ENCODE measurements at regions not wholly inside any gene's neighbourhood (a gene's known extent, or its start where the extent isn't known, plus 50 kb on each side); places are given as distances from the start of the nearest gene placed in this dataset.
"Not testable (repeated sequence)": the region's sequence is repeated elsewhere in the genome, so short reads cannot be mapped to it uniquely, and the experiment has no call there.

DNA sequence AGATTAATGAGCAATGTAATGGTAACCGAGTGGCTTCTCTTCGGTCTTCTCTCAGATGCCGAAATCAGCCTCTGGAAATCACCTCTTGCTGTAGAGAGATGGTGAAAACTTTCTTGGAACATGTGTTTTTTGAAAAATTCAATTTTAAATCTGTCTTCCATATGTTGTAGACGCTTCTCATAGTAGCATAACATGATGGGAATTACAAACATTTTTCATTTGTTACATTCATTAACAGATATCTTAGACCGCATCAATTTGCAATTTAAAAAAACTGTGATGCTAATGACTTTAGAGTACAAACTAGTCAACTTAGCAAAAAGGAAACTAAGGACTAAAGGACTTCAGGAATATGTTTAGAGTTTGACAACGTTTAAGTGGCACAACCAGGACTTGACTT is 275.2 kb downstream of the ASXL3 start:
- DNase-seq: no peak

DNA sequence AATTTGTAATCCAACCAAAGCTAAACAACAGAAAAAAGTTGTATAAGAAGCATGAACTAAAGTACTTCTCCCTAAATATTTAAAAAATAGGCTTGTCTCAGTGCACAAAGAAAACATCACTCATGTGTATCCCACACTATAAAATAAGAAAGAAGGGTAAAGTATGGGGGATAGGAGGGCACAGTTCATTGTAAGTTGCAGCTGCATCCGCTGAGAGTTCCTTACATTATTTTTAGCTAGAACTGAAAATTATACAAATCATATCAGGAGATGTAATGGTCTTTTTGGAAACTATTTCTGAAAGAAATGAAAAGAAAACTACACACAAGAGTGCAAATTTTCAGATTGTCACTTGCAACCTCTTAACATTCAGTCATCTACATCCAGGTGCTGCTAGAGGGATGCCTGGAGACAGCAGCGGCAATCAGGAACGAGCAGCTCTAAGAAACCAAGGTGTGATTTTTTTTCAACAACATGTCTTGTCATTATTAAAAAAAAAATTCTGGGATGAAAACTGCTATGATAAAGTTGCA is 273.6 kb downstream of the ASXL3 start:
- DNase-seq: no peak

DNA sequence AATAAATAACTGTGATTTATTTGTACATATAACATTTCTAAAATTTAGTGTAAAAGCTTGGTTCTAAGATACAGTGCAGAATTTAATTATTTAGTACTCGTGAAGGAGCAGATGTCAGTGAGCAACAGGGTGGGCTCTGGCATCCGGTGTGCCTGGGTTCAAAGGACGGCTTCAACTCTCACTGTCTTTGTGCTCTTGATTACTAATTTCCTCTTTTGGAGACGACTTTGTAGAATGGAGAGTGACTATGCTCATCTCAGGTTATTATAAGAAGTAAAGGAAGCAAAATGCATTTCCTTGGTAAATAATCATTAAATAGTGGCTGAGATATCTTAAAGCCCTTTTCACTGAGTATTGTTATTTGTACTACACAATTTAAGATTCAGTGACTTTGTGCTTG is 271.7 kb downstream of the ASXL3 start:
- DNase-seq: no peak

DNA sequence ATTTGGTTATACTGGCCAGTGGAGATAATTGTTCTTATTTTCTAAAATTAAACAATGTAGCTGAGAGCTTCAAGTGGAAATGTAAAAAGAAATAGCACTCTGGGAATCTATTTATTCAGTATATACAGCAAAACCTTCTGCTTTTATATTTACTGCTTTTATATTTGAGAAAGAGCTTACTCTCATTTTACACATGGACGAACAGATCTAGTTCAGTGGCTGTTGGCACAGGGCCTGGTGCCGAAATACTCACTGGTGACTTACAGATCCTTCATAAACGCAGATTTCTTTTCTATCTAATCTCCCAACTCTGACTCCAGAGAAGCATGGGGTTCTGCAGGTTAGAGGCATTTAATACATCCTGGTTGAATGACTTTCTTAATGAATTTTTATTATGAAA is 266.2 kb downstream of the ASXL3 start:
- no peak for DNase-seq

DNA sequence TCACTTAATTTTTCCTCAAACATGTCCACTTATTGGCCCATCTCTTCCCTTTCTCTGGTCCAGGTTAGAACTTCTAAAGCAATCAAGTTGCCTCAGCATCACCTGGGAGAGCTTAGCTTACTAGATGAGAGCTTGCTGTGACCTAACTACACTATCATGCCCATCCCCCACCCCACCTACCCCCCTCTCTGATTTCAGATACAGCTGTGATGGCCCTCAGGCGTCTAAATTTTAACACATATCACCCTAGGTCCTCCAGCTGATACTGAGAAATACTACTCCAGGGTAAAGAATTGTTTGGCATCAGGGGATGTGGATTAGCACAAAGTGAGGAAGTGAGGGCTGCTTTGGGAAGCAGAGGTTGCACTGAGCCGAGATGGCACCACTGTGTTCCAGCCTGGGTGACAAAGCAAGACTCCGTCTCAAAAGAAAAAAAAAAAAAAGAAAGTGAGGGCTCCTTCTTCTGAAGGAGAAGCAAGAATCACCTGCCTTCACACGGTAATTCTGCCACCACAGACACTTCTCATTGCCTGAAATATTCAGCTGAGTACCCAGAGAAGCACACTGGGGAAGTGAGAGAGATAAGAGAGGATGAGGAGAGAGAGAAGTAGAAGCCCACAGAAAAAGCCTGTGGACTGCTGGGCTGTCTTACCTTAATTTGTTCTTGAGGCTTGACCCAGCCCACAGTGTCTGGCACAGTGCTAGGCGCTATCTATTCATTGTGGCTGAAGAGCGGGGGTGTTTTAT is 263.4 kb downstream of the ASXL3 start:
- DNase-seq: no peak

DNA sequence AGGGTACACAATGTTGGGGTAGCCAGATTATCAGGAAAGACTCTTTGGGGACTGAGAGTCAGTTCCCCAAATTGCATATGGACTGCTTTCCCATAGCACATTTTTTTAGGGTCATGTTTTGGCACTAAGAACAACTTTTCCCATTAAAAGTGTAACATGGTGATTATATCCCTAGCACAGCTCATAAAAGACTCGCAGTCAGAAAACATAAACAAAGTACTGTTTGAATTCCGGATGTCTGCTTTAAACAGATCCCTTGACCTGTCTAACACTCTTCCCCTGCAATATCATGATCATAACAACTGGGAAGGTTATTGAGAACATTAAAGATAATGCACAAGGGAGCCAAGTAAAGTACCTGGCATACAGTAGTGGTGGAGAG is 262.2 kb downstream of the ASXL3 start:
- no peak for DNase-seq

DNA sequence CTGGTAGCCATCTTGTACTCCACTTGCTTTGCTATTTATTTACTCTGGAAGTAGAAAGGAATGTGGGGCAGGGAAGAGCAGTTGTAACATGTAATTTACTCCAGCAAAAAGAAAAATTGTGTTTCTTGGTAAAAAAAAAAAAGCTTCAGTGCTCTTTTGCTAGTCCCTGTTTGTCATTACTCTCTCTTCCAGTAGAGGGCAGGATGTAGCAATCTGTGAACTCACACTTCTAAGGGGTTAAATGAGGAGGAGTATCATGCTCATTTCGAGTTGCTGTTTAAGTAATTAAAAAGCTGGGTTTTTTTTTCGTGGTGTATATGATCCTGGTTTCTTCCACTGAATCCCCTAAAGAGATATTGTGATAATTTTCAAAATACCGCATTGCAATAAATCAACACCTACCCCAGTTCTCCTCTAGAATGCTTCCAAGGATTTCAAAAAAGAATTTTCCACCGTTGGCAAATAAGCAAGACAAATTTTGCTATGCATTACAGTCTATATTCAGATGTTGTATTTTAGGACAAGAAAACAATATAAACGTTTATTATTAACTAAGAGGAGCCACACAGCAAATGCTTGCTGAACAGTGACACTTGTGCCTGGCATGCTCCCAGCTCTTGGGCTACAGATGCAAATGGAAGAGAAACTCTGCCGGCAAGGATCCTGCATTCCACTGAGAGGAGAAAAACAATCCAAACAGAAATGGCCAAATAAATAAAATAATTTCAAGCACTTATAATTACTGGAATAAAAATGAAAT is 261.6 kb downstream of the ASXL3 start:
- no peak for DNase-seq

DNA sequence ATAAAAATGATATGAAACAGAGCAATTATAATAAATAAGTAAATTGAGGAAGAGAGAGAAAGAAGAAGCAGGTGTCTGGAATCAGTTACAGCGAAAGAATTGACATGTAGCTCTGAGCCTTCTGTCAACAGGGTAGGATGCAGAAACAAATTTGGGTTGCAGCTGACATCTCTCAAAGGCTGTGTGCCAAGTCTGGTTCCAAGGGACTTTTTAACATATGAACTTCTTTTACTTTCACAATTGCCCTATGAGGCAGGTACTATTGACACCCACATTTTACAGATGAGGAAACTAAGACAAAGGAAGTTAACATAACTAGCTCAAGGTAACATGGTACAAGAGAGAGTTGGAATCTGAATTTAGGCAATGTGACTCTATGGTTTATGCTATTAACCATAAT is 260.0 kb downstream of the ASXL3 start:
- DNase-seq: no peak

DNA sequence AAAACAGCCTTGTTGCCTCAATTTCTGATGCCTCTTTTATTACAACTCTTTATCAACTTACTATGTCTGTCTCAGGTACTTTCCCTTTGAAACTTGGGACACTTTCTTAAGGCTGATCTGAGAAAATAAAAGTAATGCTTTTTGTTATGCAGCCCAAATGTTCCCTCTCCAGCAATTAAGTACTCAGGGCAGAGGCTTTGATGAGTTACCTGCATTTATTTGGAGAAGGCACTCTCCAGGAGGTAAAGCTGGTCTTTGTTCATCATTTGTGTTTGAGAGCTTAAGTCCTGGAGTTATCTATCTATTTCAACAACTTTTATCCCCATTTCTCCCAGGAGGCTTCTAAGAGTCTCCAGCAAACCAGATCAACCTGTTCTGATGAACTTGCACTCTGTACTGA is 259.2 kb downstream of the ASXL3 start:
- DNase-seq: no peak

DNA sequence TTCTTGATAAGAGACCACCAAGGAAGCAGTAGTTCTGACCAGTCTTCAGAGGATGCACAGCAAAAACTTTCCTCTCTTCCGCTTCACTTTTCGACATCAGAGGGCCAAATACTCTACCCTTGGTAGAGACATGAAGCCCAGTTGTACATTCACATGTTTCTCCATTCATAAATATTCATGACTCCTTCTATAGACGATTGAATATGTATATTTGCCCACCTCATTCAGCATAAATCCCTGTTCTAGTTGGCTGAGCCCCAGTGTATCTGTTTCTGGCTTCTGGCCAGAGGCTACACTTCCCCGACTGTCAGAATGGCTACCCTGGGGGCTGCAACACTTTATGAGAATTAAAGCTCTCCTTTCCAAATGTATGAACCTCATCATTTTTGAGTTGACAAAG is 258.5 kb downstream of the ASXL3 start:
- no peak for DNase-seq

DNA sequence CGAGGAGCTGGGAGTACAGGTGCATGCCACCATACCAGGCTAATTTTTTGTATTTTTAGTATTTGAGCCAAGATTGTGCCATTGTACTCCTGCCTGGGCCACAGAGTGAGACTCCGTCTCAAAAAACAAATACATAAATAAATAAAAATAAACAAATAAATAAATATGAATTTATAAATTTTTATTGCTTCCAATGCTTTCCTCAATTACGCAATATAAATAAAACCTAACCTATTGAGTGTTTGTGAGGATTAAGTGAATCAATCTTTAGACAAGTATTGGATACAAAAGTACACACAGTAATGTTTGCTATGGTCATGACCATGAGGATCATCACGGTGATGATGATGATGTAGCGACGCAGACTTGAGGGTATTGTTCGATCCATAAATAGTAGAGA is 257.4 kb downstream of the ASXL3 start:
- DNase-seq: no peak

DNA sequence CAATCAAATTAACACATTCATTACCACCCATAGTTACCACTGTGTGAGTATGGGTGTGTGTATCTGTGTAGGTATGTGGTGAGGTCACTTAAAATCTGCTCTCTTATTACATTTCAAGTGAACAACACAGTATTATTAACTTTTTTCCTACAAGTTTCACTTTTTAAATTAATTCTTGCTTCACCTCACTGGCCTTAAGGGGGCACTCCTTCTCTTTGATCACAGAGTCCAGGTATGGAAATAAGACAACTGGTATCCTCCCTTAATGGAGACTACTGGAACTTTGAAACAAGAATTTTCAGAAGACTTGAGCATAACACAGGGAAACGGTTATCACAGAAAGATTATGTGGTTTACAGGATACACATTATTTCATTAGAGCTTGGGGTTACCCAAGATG is 255.8 kb downstream of the ASXL3 start:
- DNase-seq: no peak

DNA sequence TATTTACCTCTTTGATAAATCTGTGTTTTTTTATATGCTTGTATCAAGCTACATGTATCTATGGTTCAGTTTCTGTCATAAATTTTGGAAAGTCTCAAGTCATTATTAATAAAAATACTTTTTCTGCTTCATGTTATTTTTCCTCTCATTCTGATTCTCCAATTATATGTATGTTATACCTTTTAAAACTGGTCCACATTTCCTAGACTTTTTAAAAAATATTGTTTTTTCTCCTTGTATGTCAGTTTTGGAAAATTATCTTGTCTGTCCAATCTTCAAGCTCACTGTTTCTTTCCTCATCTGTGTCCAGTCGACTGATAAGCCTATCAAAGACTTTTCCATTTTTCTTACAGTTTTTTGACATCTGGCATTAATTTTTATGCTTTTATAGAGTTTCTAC is 253.4 kb downstream of the ASXL3 start:
- DNase-seq: no peak

DNA sequence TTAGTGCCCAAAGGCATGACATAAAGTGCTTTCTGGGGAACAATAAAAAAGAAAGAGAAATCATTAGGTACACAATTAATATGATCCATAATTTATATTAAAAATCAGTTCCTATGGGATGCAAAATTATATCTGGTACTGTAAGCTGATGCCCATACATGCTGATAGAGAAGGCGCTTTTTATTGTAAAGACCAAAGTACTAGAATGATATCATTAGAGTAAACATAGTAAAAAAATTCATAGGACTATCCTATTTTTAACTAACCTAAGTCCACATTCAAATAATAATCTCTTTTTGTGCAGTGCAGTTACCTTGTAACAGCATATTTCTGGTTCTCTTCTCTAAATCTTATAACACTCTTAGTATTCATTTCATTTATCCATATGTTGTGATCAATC is 252.2 kb downstream of the ASXL3 start:
- no peak for DNase-seq

DNA sequence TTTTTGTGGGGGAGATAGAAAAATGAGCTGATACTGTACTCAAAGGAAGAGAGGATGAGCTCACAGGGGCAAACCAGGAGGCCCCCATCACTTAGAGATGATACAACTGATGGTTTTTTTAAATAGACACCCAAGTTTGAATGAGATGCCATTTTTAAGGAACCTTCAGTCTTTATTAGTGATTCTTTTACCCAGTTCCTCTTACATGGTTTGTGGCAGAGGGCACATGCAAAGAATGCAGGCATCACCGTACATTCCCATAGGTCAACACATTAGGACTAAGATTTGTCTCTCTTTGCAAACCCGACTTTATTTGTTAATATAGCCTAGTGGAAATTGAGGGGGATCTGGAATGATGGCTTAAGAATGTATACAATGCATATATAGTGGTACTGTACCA is 250.9 kb downstream of the ASXL3 start:
- DNase-seq: no peak

DNA sequence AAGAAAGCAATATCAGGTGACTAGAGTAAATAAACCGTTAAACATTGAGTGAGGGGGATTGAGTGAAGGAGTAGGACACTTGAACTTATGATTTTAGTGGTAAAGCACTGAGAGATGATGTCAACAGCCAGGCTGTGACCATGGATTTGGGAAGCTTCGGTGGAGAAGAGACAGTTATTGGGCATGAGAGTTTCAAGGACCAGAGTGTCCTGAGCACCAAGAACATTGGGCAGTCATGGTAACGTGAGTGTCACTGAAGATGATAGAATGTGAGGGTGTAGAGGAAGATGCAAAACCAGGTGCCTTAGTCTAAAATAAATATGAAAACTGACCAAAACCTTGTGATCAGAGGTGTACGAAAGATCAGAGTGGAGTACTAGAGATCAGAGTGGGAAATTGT is 248.1 kb downstream of the ASXL3 start:
- DNase-seq: no peak

DNA sequence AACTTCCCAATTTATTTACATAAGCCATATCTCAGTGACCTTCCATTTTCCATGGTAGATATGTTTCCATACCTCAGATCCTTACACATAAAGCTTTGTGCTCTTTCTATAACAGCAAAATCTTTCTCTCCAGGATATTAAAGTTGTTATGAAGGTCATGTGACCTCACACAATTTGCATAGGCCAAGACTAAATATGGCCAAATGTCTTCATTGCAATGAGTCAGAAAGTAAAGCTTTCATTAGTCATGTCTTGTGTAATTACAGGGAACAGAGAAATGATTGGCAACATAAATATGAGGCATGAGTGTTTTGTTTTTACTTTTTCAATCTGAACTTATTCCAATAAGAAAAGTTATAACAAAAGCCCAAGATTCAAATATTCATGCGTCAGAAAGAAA is 243.5 kb downstream of the ASXL3 start:
- DNase-seq: no peak

DNA sequence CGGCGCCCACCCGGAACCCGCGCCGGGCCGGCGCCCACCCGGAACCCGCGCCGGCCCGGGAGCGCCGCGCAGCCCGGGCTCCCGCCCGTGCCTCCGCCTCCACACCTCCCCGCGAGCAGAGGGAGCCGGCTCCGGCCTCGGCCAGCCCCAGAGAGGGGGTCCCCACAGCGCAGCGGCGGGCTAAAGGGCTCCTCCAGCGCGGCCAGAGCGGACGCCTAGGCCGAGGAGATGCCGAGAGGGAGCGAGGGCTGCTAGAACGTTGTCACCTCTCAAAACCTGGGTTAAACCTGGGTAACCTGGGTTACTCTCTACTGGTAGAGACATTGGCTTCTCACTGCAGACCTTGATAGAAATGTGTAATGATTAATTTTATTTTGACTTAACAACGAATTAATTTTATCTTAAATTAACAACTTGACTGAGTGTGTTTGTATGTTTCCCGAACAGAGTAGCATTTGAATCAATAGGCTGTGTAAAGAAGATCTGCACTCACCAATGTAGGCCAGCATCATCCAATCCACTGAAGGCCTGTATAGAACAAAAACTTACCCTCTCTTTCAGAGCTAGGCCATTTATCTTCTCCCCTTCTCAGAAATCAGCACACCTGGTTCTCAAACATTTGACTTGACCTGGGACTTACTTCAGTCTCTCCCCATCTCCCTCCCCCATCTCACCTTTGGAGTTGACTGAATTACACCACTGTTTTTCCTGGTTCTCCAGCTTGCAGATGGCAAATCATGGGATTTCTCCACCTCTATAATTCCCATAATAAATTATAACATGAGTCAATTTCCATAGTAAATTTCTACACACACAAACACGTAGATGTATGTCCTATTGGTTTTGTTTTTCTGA is 242.7 kb downstream of the ASXL3 start:
- DNase-seq: no peak

DNA sequence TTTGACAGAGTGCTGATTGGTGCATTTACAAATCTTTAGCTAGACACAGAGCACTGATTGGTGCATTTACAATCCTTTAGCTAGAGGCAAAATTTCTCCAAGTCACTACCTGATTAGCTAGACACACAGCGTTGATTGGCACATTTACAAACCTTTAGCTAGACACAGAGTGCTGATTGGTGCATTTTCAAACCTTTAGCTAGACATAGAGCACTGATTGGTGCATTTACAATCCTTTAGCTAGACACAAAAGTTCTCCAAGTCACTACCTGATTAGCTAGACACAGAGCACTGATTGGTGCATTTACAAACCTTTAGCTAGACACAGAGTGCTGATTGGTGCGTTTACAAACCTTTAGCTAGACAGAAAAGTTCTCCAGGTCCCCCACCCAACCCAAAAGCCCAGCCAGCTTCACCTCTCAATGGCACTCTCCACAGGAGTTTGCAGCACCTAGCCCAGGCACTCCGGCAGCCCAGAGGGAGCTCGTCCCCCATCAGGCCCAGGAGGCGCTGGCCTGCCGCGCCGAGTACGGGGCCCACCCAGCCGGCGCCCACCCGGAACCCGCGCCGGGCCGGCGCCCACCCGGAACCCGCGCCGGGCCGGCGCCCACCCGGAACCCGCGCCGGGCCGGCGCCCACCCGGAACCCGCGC is 241.8 kb downstream of the ASXL3 start:
- DNase-seq: not testable (repeated sequence)

DNA sequence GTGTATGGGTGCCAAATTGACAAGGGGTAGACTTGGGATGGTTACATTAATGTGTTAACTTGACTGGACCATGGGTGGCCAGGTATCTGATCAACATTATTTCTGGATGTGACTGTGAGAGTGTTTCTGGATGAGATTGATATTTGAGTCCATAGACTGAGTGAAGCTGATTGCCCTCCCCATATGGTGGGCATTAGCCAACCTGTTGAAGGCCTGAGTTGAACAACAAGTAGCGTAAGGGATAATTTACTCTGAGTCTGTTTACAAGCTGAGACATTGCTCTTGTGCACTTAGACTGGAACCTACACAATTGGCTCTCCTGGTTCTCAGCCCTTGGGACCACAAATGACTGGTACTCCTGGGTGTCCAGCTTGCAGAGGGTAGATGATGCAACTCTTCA is 240.1 kb downstream of the ASXL3 start:
- DNase-seq: no peak

DNA sequence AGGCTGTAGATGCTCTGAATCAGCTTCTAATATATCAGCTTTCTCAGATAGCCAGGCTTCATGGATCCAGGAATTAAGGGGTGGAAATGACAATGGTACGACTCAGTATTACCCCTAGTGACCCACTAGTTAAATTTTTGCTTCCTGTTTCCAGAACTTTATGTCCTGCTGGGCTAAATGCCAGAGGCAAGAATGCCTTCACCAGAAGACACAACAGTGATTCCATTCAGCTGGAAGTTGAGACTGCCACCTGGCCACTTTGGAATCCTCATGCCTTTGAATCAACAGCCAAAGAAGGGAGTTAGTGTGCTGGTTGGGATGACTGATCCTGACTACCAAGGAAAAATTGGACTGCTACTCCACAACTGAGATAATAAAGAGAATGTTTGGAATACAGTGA is 239.1 kb downstream of the ASXL3 start:
- no peak for DNase-seq

DNA sequence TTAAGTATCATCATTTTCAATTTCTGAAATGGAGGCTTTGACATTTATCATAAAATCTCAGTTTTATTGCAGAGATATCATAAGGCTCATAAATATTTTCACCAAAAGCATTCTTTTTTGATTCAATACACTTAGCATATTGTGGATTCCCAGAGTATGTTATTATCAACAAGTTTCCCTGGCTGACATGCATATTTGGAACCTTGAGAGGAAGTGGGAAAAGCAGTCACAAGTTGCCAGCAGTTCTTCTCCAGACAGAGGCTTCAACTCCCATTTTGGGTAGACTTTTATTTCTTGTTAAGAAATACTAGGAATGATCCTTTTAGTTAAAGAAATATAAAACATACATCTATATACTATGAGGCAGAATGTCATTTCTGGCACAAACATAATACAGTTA is 236.5 kb downstream of the ASXL3 start:
- DNase-seq: no peak

DNA sequence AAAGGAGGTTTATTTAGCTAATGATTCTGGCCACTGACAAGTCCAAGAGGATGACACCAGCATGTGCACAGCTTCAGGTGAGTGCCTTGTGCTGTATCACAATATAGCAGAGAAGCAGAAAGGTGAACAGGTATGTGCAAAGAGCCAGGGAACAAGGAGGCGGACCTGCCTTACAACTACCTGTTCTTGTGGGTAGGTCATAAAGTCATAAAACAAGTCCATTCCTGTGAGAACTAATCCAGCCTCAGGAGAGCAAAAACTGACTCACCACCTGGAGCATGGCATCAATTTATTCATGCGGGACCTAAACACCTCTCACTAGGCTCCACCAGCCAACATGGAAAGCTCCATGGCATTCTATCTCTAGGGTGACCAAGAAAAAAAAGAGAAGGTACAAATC is 234.2 kb downstream of the ASXL3 start:
- DNase-seq: no peak

Data from NCI-H2107 (cell line).